ENCODE measurements at regions not wholly inside any gene's neighbourhood (a gene's known extent, or its start where the extent isn't known, plus 50 kb on each side); places are given as distances from the start of the nearest gene placed in this dataset.

GRCh38 chr15:91782221-91782620 lies 71.3 kb upstream of the SLCO3A1 start:
- H3K4me1 ChIP-seq (ENCODE audit: control insufficient read depth in 1 of 2, insufficient read depth in 2 of 2, low read length in 2 of 2) = no peaks in the 10 kb centered on the region
- H3K9ac ChIP-seq (ENCODE audit: low read length) = no peak overlapping the region
- H3K27me3 ChIP-seq (ENCODE audit: insufficient read depth, low read length) = 0 out of 2 replicates have a peak, but pooled peaks cover 11% of the 10 kb centered on the region
- no peak overlapping the region for H3K4me3 ChIP-seq (replicated peaks in 1 of 2; ENCODE audit: low read depth in 1 of 2, low read length in 2 of 2)
- DNase-seq (ENCODE audit: low read depth, low spot score) (no peak), ATAC-seq (no peak)
- ChIA-PET RAD21 (ENCODE audit: low non-redundant PET in 1 of 2, low total read pairs in 2 of 2, uncharacterized antibody in 2 of 2, unreplicated experiment in 2 of 2) (no interaction called here), CTCF (no interaction called here), POLR2A (no interaction called here)
- TF ChIP-seq SIN3A (IDR thresholded peaks at IDR 0.05; ENCODE audit: low read depth) = no peak
- TF ChIP-seq POLR2A (IDR thresholded peaks at IDR 0.05; ENCODE audit: borderline replicate concordance, extremely low read depth, insufficient read depth, insufficient read length) = no peak
- TF ChIP-seq ZFX (IDR thresholded peaks at IDR 0.05) = no peak
- no peak for TF ChIP-seq EZH2 (IDR thresholded peaks at IDR 0.05)
- no peak for TF ChIP-seq ATF3 (IDR thresholded peaks at IDR 0.05)
- TF ChIP-seq TCF7L2 (IDR thresholded peaks at IDR 0.05; ENCODE audit: borderline replicate concordance, extremely low read depth, insufficient read depth, insufficient read length) = no peak
- TF ChIP-seq ZNF274 (IDR thresholded peaks at IDR 0.05; ENCODE audit: low read depth, low read length) = no peak
- no peak for TF ChIP-seq CEBPB (IDR thresholded peaks at IDR 0.05; ENCODE audit: low read depth)
- TF ChIP-seq YY1 (IDR thresholded peaks at IDR 0.05; ENCODE audit: extremely low read depth, insufficient replicate concordance, low read depth, low read length) = no peak
- no peak overlapping the region for H2AFZ ChIP-seq (ENCODE audit: low read depth, low read length, poor library complexity, severe bottlenecking)
- H4K20me1 ChIP-seq (ENCODE audit: insufficient read depth) = no peaks in the 10 kb centered on the region
- no TSS peak for BruUV-seq (replicated peaks)
- H3K4me2 ChIP-seq (ENCODE audit: low read length) = no peak overlapping the region
- no peaks in the 10 kb centered on the region for H3K79me2 ChIP-seq (ENCODE audit: insufficient read depth, low read length)
- intact Hi-C loops (cut with micrococcal nuclease) = no loop called here
- H3K27ac ChIP-seq (ENCODE audit: low read depth, low read length) = no peak overlapping the region
- no peaks in the 10 kb centered on the region for H3K36me3 ChIP-seq (ENCODE audit: control insufficient read depth in 1 of 2, insufficient read depth in 2 of 2, low read length in 2 of 2)
- no peaks in the 10 kb centered on the region for H3K9me3 ChIP-seq (ENCODE audit: control insufficient read depth in 1 of 2, insufficient read depth in 1 of 2, low read depth in 1 of 2, low read length in 2 of 2)
- H3K9me2 ChIP-seq (ENCODE audit: insufficient read depth) = no peaks in the 10 kb centered on the region

GRCh38 chr15:91783008-91783407 lies 70.5 kb upstream of the SLCO3A1 start:
- H4K20me1 ChIP-seq (ENCODE audit: insufficient read depth) = no peaks in the 10 kb centered on the region
- no peaks in the 10 kb centered on the region for H3K79me2 ChIP-seq (ENCODE audit: insufficient read depth, low read length)
- CTCF ChIA-PET = no interaction called here
- DNase-seq (ENCODE audit: low read depth, low spot score) (no peak), ATAC-seq (no peak)
- H3K27ac ChIP-seq (ENCODE audit: low read depth, low read length) = no peak overlapping the region
- no peak overlapping the region for H3K4me2 ChIP-seq (ENCODE audit: low read length)
- no peak overlapping the region for H3K9ac ChIP-seq (ENCODE audit: low read length)
- H3K9me2 ChIP-seq (ENCODE audit: insufficient read depth) = no peaks in the 10 kb centered on the region
- RAD21 ChIA-PET (ENCODE audit: low non-redundant PET in 1 of 2, low total read pairs in 2 of 2, uncharacterized antibody in 2 of 2, unreplicated experiment in 2 of 2) = no interaction called here
- H2AFZ ChIP-seq (ENCODE audit: low read depth, low read length, poor library complexity, severe bottlenecking) = no peak overlapping the region
- no peaks in the 10 kb centered on the region for H3K9me3 ChIP-seq (ENCODE audit: control insufficient read depth in 1 of 2, insufficient read depth in 1 of 2, low read depth in 1 of 2, low read length in 2 of 2)
- H3K4me1 ChIP-seq (ENCODE audit: control insufficient read depth in 1 of 2, insufficient read depth in 2 of 2, low read length in 2 of 2) = no peaks in the 10 kb centered on the region
- POLR2A ChIA-PET = no interaction called here
- H3K4me3 ChIP-seq (replicated peaks in 1 of 2; ENCODE audit: low read depth in 1 of 2, low read length in 2 of 2) = no peak overlapping the region
- TF ChIP-seq POLR2A (IDR thresholded peaks at IDR 0.05; ENCODE audit: borderline replicate concordance, extremely low read depth, insufficient read depth, insufficient read length) = no peak
- no peak for TF ChIP-seq SRF (IDR thresholded peaks at IDR 0.05; ENCODE audit: low read depth)
- TF ChIP-seq ELF1 (IDR thresholded peaks at IDR 0.05; ENCODE audit: borderline replicate concordance, low read depth) = no peak
- no peak for TF ChIP-seq CEBPB (IDR thresholded peaks at IDR 0.05; ENCODE audit: low read depth)
- 0 out of 2 replicates have a peak, but pooled peaks cover 4% of the 10 kb centered on the region for H3K27me3 ChIP-seq (ENCODE audit: insufficient read depth, low read length)
- no peaks in the 10 kb centered on the region for H3K36me3 ChIP-seq (ENCODE audit: control insufficient read depth in 1 of 2, insufficient read depth in 2 of 2, low read length in 2 of 2)
- intact Hi-C loops (cut with micrococcal nuclease) = no loop called here
- BruUV-seq (replicated peaks) = no TSS peak

Measured in HCT116 (cell line).